ENCODE measurements at regions not wholly inside any gene's neighbourhood (a gene's known extent, or its start where the extent isn't known, plus 50 kb on each side); places are given as distances from the start of the nearest gene placed in this dataset.
"Not testable (repeated sequence)": the region's sequence is repeated elsewhere in the genome, so short reads cannot be mapped to it uniquely, and the experiment has no call there.

GRCh38 chr1:193932979-193933378 is 746.6 kb upstream of the B3GALT2 start:
- DNase-seq, result no peak

GRCh38 chr1:193931356-193931755 is 744.9 kb upstream of the B3GALT2 start:
- no peak for DNase-seq

GRCh38 chr1:193929374-193930033 is 743.1 kb upstream of the B3GALT2 start:
- no peak for DNase-seq

DNA sequence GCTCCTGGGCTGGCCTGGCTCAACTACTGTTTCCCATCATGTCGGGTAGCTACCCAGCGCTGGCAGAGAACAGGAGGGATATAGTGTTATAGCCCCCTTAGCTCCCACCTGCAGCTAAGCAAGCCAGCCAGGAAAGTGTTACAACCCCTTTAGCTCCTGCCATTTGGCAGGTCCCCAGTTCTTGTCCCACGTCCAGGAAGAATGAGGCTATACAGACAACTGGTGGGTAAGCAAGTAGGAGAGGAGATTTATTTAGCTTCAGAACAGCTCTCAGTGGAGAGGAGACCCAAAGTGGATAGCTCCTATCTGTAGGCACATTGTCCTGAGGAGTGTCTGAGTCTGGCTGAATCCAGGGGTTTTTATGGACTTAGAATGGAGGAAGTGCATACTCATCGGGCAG is 741.1 kb upstream of the B3GALT2 start:
- no peak for DNase-seq

DNA sequence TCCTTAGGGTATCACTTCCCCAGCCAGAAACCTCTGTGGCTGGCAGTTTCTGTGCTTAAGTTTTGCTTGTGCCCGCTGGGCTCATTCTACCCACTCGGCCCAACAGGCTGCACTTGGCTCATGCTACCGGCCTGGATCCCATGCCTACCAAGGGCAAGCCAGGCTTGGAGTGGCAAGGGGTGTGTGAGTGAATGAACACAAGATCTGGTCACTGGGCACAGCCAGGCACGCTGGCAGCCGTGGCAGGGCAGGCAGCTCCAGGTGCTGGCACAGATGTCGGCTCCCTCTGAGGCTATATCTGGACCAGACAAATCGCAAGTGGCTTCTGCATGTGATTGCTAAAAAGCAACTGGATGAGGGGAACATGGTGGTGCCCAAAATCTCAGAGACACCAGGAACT is 740.5 kb upstream of the B3GALT2 start:
- DNase-seq, result no peak

DNA sequence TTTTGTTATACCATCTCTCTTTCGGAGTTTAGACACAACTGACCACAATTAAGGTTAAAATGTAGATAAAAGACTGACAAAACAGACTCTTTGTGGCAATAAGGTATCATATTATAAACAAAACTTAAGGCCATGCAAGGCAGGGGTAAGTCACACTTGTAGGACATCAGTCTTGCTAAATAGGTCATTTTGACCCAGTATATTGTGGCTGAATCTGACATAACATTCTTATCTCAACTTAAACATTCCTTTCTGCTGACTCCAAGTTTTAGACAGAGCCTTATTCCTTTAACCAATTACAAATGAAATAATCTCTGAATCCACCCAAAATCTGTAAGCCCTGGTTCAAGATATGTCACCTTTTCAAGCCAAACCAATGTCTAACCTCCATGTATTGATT is 733.4 kb upstream of the B3GALT2 start:
- DNase-seq, result no peak

- no peak for DNase-seq
These were observed 730.0 kb upstream of the B3GALT2 start for GRCh38 chr1:193916452-193916851.

GRCh38 chr1:193914871-193915270 is 728.5 kb upstream of the B3GALT2 start:
- no peak for DNase-seq

DNA sequence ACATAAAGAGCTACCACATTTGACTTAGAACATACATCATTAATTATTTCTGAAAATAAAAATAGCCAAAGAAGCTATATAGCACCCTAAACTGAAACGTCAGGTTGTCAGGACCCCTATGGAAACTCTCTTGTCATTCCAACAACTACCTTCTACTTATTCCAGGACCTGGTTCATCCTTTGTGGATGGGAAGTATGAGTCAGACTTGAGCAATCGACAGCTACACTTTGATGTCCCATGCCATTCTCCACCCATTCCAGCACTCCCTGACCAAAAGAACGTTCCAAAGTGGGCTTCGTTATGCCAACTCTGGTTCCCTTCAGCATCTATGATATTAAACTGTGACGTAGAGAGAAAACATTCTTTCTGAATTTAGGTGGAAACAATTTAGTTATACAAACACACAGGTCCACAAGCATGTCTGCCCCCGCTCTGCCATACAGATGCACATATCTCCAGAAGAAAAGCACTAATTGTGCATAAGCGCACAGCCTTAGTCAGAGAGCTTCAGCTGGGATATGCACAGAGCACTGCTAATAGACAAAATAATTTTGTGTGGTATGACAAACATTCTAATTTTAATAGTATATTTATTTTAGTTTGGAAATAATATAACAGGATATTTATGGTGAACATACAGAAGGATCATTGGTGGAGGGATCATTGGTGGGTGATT is 723.1 kb upstream of the B3GALT2 start:
- DNase-seq, result no peak

DNA sequence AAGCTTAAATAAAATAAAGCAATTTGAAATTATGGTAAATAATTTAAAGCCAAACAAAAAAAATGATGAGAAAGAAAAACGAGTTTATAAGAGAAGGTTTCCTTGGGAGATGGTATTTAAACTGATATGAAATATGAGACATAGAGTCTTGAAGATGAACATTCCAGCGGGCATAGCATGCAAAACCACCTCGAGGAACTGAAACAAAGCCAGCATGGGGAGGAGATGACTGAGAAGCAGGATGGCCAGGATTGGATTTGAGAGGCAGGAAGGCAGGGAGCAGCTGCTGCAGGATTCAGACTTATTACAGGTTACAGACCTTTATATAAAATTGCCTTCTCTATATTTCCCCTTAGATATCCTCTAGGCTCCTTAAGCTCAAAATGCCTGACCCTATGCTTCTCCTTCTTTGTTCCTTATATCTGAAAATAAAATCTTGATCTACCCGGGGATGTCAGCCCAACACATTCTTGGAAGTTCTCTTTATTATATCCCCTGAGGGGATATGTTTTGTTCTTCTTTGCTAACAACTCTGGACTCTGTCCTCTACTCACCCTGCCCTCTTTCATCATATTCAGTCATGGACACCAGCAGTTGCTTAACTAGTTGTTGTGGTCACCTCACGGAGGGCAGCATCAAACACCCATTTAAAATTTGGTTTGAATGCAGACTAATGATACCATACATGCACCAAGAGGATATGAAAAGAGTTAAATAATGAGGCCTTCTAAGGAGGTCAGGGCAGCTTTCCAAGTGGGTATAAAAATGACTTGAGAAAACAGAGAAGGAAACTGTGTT is 719.1 kb upstream of the B3GALT2 start:
- no peak for DNase-seq

DNA sequence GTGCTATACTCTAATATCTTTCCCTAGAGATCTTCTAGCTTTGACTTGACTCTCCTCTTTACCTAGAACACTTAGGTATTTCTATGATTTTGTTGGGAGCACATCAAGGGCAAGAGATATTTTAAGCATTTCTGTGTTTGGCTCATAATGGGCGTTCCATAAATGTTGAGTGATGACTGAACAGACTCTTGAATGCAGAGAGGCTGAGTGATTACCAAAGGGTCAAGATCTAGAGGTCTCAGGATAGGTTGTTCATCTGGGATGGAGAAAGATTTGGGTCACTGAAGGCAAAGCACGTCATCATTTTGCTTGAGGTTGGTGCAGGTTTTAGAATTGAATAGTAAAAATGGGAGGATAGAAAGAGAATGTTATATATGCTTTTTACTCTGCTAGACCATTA is 705.4 kb upstream of the B3GALT2 start:
- no peak for DNase-seq

- DNase-seq, result no peak
These were observed 704.5 kb upstream of the B3GALT2 start for GRCh38 chr1:193890935-193891334.

DNA sequence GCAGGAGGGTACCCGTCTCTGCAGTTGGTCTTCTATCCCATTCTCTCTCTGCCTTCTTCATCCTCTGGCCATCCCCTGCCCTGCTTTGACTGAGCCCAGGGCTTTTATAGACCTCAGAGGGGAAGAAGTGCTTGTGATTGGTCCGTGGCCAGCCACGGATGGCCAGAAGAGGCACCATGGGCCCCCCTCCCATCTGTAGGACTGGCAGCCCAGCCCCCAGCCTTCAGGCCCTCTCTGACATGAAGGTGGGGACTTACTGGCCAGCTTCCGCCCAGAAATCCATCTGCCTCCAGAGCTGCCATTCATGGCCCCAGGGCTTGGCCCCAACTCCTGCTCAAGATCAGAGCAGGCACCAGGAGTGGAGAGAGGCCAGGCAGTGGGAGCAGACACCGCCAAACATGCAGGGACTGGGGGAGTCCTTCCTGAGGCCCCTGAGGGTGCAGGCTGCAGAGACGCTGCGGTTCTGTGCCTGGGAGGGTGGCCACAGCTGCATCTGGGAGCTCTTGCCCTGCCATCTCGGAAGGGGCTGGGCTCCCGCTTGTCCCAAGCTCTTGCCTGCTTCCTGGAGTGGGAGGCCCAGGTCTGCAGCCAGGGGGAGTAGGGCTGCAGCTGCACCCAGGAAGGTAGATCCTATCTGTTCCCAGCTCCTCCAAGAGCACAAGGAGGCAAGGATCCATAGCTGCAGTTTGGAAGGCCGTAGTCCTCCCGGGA is 698.6 kb upstream of the B3GALT2 start:
- no peak for DNase-seq

- not testable (repeated sequence) for DNase-seq
These were observed 691.5 kb upstream of the B3GALT2 start for GRCh38 chr1:193877920-193878319.

DNA sequence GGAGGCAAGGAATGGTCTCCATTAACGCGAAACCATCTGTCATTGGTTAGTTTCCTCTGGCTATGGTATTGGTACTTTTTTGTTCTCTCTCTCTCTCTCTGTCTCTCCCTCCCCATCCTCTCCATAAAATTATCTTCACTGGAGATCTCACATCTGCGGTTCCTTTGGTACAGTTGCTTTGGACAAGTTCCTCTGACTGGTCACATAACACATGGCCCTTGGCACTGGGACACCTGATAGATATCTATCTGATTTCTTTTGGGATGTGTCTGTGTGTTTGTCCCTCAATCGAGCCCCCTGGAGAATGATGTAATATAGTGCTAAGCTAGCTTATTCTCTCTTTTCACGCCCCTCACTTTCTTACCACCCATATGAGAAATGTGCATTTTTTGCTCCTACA is 682.0 kb upstream of the B3GALT2 start:
- DNase-seq, result no peak

DNA sequence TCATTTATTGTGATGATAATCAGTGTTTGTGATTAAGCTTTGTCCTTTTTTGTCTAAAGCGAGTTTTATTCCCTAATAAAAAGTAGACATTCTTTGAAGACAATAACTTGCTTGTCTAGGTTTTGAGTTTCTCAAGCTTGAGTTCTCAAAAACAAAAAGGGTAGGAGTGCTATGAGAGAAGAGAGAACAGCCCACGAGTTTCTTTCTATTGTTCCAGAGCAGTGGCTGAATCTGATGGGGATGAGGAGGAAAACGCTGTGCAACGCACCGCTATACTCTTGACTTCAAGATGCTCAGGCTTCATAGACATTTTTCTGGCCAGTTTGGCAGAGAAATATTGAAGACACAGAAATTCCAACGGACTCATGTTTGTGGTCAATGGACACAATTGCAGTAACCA is 669.8 kb upstream of the B3GALT2 start:
- no peak for DNase-seq

GRCh38 chr1:193850745-193851144 is 664.3 kb upstream of the B3GALT2 start:
- peak in 1 of 2 experiments; percentile 10 for DNase-seq

- no peak for DNase-seq
These were observed 660.6 kb upstream of the B3GALT2 start for GRCh38 chr1:193846876-193847604.

GRCh38 chr1:193846411-193846810 is 660.0 kb upstream of the B3GALT2 start:
- no peak for DNase-seq

DNA sequence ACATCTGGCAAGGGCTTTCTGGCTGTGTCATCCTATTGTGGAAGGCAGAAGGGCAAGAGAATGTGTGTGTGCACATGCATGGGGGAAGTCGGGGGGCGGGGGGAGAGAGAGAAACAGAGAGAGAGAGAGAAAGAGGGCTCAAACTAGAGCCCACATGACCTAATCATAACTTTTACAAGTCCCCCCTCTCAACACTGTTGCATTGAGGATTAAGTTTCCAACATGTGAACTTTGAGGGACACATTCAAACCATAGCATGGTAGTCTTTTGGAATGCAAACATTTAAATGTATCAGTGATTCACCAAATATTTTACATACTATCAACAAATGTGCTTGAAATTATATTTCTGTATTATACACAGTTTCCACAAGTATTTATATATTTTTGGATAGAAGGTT is 655.4 kb upstream of the B3GALT2 start:
- DNase-seq, result no peak

DNA sequence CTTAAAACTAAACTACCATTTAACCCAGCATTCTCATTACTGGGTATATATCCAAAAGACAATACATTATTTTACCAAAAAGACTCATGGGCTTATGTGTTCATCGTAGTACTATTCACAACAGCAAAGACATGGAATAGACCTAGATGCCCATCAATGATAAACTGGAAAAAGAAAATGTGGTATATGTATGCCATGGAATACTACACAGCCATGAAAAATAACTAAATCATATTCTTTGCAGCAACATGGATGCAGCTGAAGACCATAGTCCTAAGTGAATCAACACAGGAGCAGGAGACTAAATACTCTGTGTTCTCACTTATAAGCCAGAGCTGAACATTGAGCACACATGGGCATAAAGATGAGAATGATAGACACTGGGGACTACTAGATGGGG is 645.1 kb upstream of the B3GALT2 start:
- no peak for DNase-seq

- no peak for DNase-seq
These were observed 641.1 kb upstream of the B3GALT2 start for GRCh38 chr1:193827516-193827915.

DNA sequence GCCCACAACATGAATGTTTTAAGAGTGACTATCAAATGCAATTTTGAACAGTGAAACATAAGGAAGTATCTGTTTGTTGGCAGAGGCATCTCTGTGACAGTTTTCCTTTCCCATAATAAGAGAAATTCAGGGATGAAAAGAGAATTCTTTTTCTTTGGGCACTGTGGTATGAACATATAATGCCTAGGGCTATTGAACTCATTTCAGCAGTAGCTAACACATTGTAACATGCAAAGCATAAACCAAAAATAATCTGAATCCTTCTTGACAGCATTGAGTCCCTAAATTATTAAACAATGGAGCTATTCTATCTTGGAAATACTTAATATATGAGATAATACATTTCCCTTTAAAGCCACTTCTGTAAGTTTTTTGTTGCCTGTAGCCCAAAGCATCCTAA is 633.0 kb upstream of the B3GALT2 start:
- DNase-seq, result no peak
